Hepatocyte (in vitro differentiated cells): ENCODE measurements at regions not wholly inside any gene's neighbourhood (a gene's known extent, or its start where the extent isn't known, plus 50 kb on each side); places are given as distances from the start of the nearest gene placed in this dataset.

Experiments used
- EZH2phosphoT487 ChIP-seq: fragments of 200-600 bp; sonication (generic); IDR thresholded peaks from one replicate; pipeline ENCODE4 v1.6.1; 2018; ENCODE audit warnings: antibody characterized with exemption, mild to moderate bottlenecking, low read depth, moderate library complexity; ENCODE audit not compliant: unreplicated experiment, severe bottlenecking
- TF ChIP-seq, protein P1 (sequence below): fragments of 200-600 bp; sonication (generic); IDR thresholded peaks from 2 replicates; pipeline ENCODE4 v1.5.1; 2016; ENCODE audit warnings: antibody characterized with exemption, mild to moderate bottlenecking; ENCODE audit not compliant: poor library complexity

DNA sequence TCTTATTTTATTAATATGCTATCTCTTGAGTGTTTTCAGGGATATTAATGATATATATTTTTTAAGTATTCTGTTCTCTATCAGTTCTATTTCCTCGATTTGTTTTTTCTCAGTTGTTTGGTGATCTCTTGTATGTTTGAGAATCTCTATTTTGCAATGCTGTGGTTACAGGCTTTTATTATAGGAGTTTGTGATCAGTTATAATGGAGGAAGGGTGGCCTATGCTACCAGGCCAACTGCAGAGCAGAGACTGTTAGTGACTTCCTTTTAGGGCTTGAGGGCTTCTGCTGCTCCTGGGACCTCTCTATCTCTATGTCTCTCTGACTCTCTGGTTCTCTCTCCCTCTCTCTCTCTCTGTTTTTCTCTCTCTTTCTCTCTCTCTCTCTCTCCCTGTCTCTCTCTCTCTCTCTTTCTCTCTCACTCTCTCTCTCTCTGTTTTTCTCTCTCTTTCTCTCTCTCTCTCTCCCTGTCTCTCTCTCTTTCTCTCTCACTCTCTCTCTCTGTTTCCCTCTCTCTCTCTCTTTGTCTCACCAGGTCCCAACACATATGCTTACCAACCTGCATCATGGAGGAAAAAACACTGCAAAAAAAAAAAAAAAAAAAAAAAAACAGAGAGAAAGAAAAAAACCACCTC is 69.4 kb upstream of the CAV2 start:
- no peak for TF ChIP-seq EZH2phosphoT487
- TF ChIP-seq, protein P1, sequence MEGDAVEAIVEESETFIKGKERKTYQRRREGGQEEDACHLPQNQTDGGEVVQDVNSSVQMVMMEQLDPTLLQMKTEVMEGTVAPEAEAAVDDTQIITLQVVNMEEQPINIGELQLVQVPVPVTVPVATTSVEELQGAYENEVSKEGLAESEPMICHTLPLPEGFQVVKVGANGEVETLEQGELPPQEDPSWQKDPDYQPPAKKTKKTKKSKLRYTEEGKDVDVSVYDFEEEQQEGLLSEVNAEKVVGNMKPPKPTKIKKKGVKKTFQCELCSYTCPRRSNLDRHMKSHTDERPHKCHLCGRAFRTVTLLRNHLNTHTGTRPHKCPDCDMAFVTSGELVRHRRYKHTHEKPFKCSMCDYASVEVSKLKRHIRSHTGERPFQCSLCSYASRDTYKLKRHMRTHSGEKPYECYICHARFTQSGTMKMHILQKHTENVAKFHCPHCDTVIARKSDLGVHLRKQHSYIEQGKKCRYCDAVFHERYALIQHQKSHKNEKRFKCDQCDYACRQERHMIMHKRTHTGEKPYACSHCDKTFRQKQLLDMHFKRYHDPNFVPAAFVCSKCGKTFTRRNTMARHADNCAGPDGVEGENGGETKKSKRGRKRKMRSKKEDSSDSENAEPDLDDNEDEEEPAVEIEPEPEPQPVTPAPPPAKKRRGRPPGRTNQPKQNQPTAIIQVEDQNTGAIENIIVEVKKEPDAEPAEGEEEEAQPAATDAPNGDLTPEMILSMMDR: no peak
